LNCAP (cell line): ENCODE measurements at regions not wholly inside any gene's neighbourhood (a gene's known extent, or its start where the extent isn't known, plus 50 kb on each side); places are given as distances from the start of the nearest gene placed in this dataset.

Experiments
- CTCF ChIP-seq: fragments of 450-650 bp; IDR thresholded peaks from 2 replicates; pipeline ENCODE4 v1.5.1; 2017; ENCODE audit warnings: mild to moderate bottlenecking

DNA sequence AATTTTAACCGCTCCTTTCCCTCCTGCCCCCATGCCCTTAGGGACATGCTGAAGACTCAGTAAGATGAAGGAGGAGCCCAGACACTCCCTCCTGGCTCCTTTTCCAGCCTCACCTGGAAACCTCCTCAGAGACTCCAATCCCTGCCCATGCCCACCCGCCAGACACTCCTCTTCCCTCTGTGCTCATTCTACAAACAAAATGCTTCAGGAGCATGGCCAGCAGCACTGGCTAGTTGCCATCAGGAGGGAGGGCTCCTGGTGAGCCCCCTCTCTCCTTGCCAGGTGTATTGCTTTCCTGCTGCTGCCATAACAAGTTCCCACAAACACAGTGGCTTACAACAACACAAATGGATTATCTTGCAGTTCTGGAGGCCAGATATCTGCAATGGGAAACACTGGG lies 126.1 kb downstream of the PSMG1 start:
- no peak for TF ChIP-seq CTCF

DNA sequence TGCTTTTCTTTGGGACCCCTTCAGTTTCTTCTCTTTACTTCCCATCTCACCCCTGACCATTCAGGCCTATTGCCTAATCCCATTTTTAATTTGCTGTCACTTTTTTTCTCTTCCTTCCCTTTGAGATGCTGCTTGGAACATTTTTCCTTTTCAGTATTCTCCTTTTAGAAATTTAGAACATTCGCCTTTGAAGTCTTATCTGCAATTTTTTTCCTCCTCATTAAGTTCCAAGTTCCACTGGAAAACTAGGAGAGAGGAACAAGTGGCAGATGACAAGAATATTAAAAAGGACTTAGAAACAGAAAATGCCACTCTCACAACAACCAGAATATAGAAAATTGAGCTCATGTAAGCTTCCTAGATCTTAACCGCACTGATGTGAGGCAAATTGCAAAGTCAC lies 126.6 kb downstream of the PSMG1 start:
- no peak for TF ChIP-seq CTCF

DNA sequence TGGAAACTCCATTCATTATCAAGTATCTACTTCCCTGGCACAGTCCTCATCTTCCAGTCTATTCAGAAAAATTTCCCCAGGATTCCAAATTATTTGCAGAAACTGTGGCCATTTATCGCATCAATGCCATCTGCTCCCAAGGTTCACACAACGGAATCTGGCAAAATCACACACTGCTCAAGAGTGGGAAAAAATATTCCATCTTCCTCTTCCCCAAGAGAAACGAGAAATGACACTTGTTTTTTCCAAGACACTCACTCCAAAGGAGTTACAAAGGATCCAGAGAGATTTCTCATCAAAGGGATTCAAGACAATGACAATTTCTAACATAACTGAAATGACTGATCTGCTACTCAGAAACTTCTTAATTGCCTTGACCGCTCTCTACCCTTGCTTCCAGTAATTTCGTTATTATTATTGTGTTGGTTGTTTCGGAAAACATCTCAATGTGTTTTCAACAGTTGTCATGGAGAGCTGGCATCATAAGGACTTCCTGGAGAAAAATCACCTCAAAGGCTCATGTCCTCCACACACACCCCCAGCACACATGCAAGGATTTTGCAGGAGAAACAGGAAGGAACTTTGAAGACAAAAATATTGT lies 128.0 kb downstream of the PSMG1 start:
- no peak for TF ChIP-seq CTCF

- no peak for TF ChIP-seq CTCF
Measured at GRCh38 chr21:39054066-39054465, 129.2 kb downstream of the PSMG1 start.

GRCh38 chr21:39053126-39053525 lies 130.1 kb downstream of the PSMG1 start:
- no peak for TF ChIP-seq CTCF

DNA sequence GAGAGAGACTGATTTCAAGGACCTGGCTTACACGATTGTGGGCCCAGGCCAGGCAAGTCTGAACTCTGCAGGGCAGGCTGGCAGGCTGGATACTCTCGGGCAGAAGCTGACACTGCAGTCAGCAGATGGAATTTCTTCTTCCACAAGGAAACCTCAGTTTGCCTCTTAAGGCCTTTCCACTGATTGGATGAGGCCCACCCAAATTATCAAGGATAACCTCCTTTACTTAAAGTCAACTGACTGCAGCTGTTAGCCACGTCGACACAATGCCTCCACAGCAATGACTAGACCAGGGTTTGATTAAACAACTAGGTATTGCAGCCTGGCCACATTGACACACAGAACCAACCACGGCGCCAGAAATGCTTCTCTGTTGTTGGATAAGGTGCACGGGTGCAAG lies 130.5 kb downstream of the PSMG1 start:
- TF ChIP-seq CTCF, result no peak

- TF ChIP-seq CTCF, result no peak
Measured at GRCh38 chr21:39051588-39051949, 131.7 kb downstream of the PSMG1 start.
